Ishikawa (cell line): ENCODE measurements at regions not wholly inside any gene's neighbourhood (a gene's known extent, or its start where the extent isn't known, plus 50 kb on each side); places are given as distances from the start of the nearest gene placed in this dataset.

Experiments
- CEBPB ChIP-seq: IDR thresholded peaks from 2 replicates; pipeline ENCODE4 v1.6.1; 2012
- CREB1 ChIP-seq: IDR thresholded peaks from 2 replicates; pipeline ENCODE4 v1.6.1; 2012; ENCODE audit warnings: low read depth
- EGR1 ChIP-seq: IDR thresholded peaks from 2 replicates; pipeline ENCODE4 v1.6.1; 2012
- EP300 ChIP-seq: IDR thresholded peaks from 2 replicates; pipeline ENCODE4 v1.6.1; 2012; ENCODE audit warnings: borderline replicate concordance
- FOXM1 ChIP-seq: IDR thresholded peaks from 2 replicates; pipeline ENCODE4 v1.6.1; 2012; ENCODE audit warnings: low read depth, borderline replicate concordance
- NFIC ChIP-seq: IDR thresholded peaks from 2 replicates; pipeline ENCODE4 v1.6.1; 2012
- RAD21 ChIP-seq: IDR thresholded peaks from 2 replicates; pipeline ENCODE4 v1.6.1; 2012; ENCODE audit warnings: low read depth
- TAF1 ChIP-seq: IDR thresholded peaks from 2 replicates; pipeline ENCODE4 v1.6.1; 2012; ENCODE audit warnings: low read depth, mild to moderate bottlenecking
- TCF12 ChIP-seq: IDR thresholded peaks from 2 replicates; pipeline ENCODE4 v1.6.1; 2012; ENCODE audit warnings: low read depth
- TEAD4 ChIP-seq: IDR thresholded peaks from 2 replicates; pipeline ENCODE4 v1.6.1; 2012
- YY1 ChIP-seq: IDR thresholded peaks from 2 replicates; pipeline ENCODE4 v1.6.1; 2012; ENCODE audit warnings: low read depth
- ZBTB7A ChIP-seq: IDR thresholded peaks from 2 replicates; pipeline ENCODE4 v1.6.1; 2012; ENCODE audit warnings: low read depth
- TF ChIP-seq, protein P1 (sequence below): IDR thresholded peaks from 2 replicates; pipeline ENCODE4 v1.6.1; 2012
- TF ChIP-seq, protein P2 (sequence below): IDR thresholded peaks from 2 replicates; pipeline ENCODE4 v1.6.1; 2012
- TF ChIP-seq, protein P3 (sequence below): IDR thresholded peaks from 2 replicates; pipeline ENCODE4 v1.6.1; 2012; ENCODE audit warnings: low read depth, mild to moderate bottlenecking

DNA sequence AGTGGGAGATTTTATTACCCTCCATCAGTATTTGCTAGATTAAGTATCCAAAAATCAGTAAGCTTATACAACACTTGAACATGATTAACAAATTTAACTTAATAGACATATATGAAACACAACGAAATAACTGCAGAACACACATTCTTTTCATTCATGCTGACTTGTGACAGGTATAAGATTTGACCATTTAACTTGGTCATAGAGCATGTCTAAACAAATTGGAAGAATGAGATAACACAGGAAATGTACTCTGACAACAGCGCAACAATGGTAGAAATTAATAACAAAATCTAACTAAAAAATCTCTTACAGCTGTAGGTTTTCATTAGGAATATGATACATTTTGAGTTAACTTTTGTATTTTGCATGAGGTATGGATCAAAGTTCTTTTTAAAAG is 62.4 kb upstream of the TTLL7 start:
- TF ChIP-seq EP300 (no peak), TCF12 (no peak), CREB1 (no peak), EGR1 (no peak), FOXM1 (no peak), TEAD4 (no peak), TAF1 (no peak), NFIC (no peak), ZBTB7A (no peak), CEBPB (no peak), YY1 (no peak), RAD21 (no peak)
- TF ChIP-seq, protein P1, sequence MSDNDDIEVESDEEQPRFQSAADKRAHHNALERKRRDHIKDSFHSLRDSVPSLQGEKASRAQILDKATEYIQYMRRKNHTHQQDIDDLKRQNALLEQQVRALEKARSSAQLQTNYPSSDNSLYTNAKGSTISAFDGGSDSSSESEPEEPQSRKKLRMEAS: no peak
- TF ChIP-seq, protein P2, sequence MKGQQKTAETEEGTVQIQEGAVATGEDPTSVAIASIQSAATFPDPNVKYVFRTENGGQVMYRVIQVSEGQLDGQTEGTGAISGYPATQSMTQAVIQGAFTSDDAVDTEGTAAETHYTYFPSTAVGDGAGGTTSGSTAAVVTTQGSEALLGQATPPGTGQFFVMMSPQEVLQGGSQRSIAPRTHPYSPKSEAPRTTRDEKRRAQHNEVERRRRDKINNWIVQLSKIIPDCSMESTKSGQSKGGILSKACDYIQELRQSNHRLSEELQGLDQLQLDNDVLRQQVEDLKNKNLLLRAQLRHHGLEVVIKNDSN: no peak
- TF ChIP-seq, protein P3, sequence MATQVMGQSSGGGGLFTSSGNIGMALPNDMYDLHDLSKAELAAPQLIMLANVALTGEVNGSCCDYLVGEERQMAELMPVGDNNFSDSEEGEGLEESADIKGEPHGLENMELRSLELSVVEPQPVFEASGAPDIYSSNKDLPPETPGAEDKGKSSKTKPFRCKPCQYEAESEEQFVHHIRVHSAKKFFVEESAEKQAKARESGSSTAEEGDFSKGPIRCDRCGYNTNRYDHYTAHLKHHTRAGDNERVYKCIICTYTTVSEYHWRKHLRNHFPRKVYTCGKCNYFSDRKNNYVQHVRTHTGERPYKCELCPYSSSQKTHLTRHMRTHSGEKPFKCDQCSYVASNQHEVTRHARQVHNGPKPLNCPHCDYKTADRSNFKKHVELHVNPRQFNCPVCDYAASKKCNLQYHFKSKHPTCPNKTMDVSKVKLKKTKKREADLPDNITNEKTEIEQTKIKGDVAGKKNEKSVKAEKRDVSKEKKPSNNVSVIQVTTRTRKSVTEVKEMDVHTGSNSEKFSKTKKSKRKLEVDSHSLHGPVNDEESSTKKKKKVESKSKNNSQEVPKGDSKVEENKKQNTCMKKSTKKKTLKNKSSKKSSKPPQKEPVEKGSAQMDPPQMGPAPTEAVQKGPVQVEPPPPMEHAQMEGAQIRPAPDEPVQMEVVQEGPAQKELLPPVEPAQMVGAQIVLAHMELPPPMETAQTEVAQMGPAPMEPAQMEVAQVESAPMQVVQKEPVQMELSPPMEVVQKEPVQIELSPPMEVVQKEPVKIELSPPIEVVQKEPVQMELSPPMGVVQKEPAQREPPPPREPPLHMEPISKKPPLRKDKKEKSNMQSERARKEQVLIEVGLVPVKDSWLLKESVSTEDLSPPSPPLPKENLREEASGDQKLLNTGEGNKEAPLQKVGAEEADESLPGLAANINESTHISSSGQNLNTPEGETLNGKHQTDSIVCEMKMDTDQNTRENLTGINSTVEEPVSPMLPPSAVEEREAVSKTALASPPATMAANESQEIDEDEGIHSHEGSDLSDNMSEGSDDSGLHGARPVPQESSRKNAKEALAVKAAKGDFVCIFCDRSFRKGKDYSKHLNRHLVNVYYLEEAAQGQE: no peak

DNA sequence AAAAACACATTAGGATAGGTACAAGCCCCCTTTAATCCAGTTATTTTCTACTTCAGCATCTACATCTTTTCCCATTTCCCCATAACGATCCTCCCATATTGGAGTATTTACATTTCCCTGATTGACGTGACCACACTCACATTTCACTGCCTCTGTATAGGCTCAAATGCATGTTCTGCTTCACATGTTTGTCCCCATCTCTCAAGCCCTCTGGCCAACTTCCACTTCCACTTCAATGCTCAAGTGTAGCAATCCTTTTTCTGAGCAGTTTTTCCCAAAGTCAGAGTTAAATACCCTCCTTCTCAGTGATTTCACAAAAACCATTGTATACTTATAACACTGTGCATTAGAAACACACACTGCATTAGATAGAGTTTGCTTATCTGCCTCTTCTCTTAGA is 61.8 kb upstream of the TTLL7 start:
- no peak for TF ChIP-seq TEAD4
- TF ChIP-seq TCF12: no peak
- TF ChIP-seq TAF1: no peak
- no peak for TF ChIP-seq EP300

DNA sequence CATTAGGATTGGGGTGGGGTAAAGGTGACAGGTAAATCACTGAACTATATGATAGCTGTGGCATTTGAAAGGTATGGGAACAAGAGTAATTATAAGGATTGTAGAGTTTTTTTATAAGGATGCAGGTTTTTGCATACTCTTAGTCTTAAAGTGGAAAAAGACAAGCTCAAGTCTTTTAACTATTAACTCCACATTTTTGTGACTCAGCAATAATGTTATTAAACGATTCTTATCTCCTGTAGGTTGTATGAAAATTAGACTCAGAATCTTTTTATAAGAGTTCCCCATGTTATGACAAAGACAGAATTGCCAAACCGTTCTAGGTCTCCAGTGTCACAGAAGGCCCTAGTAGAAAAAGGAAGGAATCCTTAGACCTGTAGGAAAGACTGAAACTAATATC is 49.9 kb upstream of the TTLL7 start:
- TF ChIP-seq, protein P1: no peak
- TF ChIP-seq EGR1 (no peak), ZBTB7A (no peak), RAD21 (no peak), TCF12 (no peak), EP300 (no peak), CREB1 (no peak), TAF1 (no peak), TEAD4 (no peak), NFIC (no peak), YY1 (no peak), FOXM1 (no peak), CEBPB (no peak)
- TF ChIP-seq, protein P2: no peak
- TF ChIP-seq, protein P3: no peak
